Neural progenitor cell (in vitro differentiated cells): ENCODE measurements at regions not wholly inside any gene's neighbourhood (a gene's known extent, or its start where the extent isn't known, plus 50 kb on each side); places are given as distances from the start of the nearest gene placed in this dataset.

ENCODE experiments used
- DNase-seq: peaks from one replicate; pipeline ENCODE4 v3.0.0-alpha.2; 2016; ENCODE audit warnings: low spot score
- H2AFZ ChIP-seq: fragments of 200-600 bp; sonication (generic); replicated peaks from 2 replicates; pipeline ENCODE4 v1.6.1; 2016; ENCODE audit warnings: antibody characterized with exemption
- H3F3A ChIP-seq: fragments of 200-600 bp; sonication (generic); 2 replicates; pipeline ENCODE4 v1.6.1; 2016; ENCODE audit warnings: antibody characterized with exemption, low read depth
- H3K27ac ChIP-seq: fragments of 200-600 bp; sonication (generic); 2 replicates; pipeline ENCODE4 v1.5.1; 2016; ENCODE audit warnings: mild to moderate bottlenecking
- H3K27me3 ChIP-seq: fragments of 200-600 bp; sonication (generic); 2 replicates; pipeline ENCODE4 v1.6.1; 2016; ENCODE audit warnings: mild to moderate bottlenecking, moderate library complexity
- H3K36me3 ChIP-seq: fragments of 200-600 bp; sonication (generic); 2 replicates; pipeline ENCODE4 v1.5.1; 2016
- H3K4me1 ChIP-seq: fragments of 200-600 bp; sonication (generic); 2 replicates; pipeline ENCODE4 v1.6.1; 2016; ENCODE audit warnings: mixed run types
- H3K4me2 ChIP-seq: fragments of 200-600 bp; sonication (generic); 2 replicates; pipeline ENCODE4 v1.6.1; 2016
- H3K4me3 ChIP-seq: fragments of 200-600 bp; sonication (generic); 2 replicates; pipeline ENCODE4 v1.5.1; 2016
- H3K79me2 ChIP-seq: fragments of 200-600 bp; sonication (generic); 2 replicates; pipeline ENCODE4 v1.6.1; 2016; ENCODE audit warnings: low read depth
- H3K9ac ChIP-seq: fragments of 200-600 bp; sonication (generic); 2 replicates; pipeline ENCODE4 v1.6.1; 2016
- H3K9me3 ChIP-seq: fragments of 200-600 bp; sonication (generic); 2 replicates; pipeline ENCODE4 v1.5.1; 2016; ENCODE audit warnings: low read depth
- H4K20me1 ChIP-seq: fragments of 200-600 bp; sonication (generic); 2 replicates; pipeline ENCODE4 v1.6.1; 2016; ENCODE audit warnings: low read depth
- H3K27ac Mint-ChIP-seq: 3 replicates; pipeline ENCODE4 v1.8.0; 2021; ENCODE audit warnings: mixed read lengths
- H3K27me3 Mint-ChIP-seq: 2 replicates; pipeline ENCODE4 v1.8.0; 2022; ENCODE audit warnings: low read depth, mild to moderate bottlenecking, inconsistent platforms, moderate library complexity, mixed read lengths; ENCODE audit not compliant: insufficient read depth
- H3K36me3 Mint-ChIP-seq: 3 replicates; pipeline ENCODE4 v1.8.0; 2021; ENCODE audit warnings: mixed read lengths
- H3K4me1 Mint-ChIP-seq: 3 replicates; pipeline ENCODE4 v1.8.0; 2021; ENCODE audit warnings: mixed read lengths
- H3K4me3 Mint-ChIP-seq: 3 replicates; pipeline ENCODE4 v1.8.0; 2021; ENCODE audit warnings: mild to moderate bottlenecking, moderate library complexity, mixed read lengths
- H3K9me3 Mint-ChIP-seq: 3 replicates; pipeline ENCODE4 v1.8.0; 2020; ENCODE audit warnings: mixed read lengths
- EZH2 ChIP-seq: fragments of 200-600 bp; sonication (generic); IDR thresholded peaks from 2 replicates; pipeline ENCODE4 v1.6.1; 2017; ENCODE audit warnings: antibody characterized with exemption, mild to moderate bottlenecking, moderate library complexity
- EZH2phosphoT487 ChIP-seq: fragments of 200-600 bp; sonication (generic); IDR thresholded peaks from 2 replicates; pipeline ENCODE4 v1.6.1; 2017; ENCODE audit warnings: antibody characterized with exemption
- TF ChIP-seq, protein P1 (sequence below): fragments of 200-600 bp; sonication (generic); IDR thresholded peaks from 2 replicates; pipeline ENCODE4 v1.5.1; 2017; ENCODE audit warnings: antibody characterized with exemption, mild to moderate bottlenecking

DNA sequence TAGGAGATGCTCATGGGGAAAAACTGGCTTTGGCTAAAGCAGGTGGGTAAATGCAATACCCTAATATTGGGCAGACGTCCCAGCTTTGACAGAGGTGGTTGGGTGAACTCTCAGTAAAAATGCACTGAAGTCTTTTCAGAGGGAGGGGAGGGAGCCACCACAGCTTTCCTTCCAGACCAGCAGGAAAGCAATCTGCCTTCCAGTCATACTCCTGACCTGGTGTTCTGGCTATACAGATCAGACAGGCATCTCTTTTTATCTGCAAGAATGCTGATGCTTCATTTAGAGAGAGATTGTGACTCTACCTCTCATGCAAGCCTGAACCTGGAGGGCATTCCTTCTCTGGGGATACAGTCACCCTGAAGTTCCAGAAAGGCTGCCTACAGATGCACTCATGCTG lies 52.6 kb upstream of the ICA1 start:
- H3K4me3 ChIP-seq, result no peak overlapping the region
- peaks cover 15% of the 10 kb centered on the region for H3K9me3 ChIP-seq
- no peak overlapping the region for H3K4me2 ChIP-seq
- TF ChIP-seq EZH2 (no peak), EZH2phosphoT487 (no peak)
- TF ChIP-seq, protein P1, sequence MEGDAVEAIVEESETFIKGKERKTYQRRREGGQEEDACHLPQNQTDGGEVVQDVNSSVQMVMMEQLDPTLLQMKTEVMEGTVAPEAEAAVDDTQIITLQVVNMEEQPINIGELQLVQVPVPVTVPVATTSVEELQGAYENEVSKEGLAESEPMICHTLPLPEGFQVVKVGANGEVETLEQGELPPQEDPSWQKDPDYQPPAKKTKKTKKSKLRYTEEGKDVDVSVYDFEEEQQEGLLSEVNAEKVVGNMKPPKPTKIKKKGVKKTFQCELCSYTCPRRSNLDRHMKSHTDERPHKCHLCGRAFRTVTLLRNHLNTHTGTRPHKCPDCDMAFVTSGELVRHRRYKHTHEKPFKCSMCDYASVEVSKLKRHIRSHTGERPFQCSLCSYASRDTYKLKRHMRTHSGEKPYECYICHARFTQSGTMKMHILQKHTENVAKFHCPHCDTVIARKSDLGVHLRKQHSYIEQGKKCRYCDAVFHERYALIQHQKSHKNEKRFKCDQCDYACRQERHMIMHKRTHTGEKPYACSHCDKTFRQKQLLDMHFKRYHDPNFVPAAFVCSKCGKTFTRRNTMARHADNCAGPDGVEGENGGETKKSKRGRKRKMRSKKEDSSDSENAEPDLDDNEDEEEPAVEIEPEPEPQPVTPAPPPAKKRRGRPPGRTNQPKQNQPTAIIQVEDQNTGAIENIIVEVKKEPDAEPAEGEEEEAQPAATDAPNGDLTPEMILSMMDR, result no peak
- peaks cover 27% of the 10 kb centered on the region for H3K9me3 Mint-ChIP-seq
- no peak overlapping the region for H3K9ac ChIP-seq
- H3K4me1 Mint-ChIP-seq, result no peaks in the 10 kb centered on the region
- no peaks in the 10 kb centered on the region for H3K36me3 ChIP-seq
- no peaks in the 10 kb centered on the region for H3F3A ChIP-seq
- H3K27ac ChIP-seq, result no peak overlapping the region
- no peak overlapping the region for H3K4me3 Mint-ChIP-seq
- H3K4me1 ChIP-seq, result no peaks in the 10 kb centered on the region
- no peaks in the 10 kb centered on the region for H3K27me3 ChIP-seq
- H3K27me3 Mint-ChIP-seq, result no peaks in the 10 kb centered on the region
- H4K20me1 ChIP-seq, result no peaks in the 10 kb centered on the region
- no peaks in the 10 kb centered on the region for H3K79me2 ChIP-seq
- DNase-seq, result no peak
- H3K27ac Mint-ChIP-seq, result no peak overlapping the region
- H3K36me3 Mint-ChIP-seq, result no peaks in the 10 kb centered on the region
- no peak overlapping the region for H2AFZ ChIP-seq

DNA sequence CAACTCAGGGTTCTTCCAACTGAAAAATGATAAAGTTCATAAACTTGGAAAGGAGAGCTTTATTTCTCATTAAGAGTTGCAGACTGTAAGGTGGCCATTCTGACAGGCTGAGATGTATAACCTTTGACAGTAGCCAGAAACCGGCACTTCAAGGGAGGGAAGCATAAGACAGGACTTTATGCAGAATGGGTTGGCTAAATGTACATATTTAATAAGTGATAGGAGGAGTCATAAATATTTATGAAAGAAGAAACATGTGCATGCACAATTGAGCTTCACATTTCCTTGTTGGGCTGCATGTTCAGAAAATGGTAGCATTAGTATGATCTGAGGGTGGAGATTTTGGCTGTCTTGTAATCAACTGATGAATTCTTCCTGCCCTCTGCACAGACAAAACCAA lies 57.1 kb upstream of the ICA1 start:
- no peaks in the 10 kb centered on the region for H3K79me2 ChIP-seq
- Mint-ChIP-seq H3K9me3 (peaks cover 14% of the 10 kb centered on the region), H3K4me1 (no peaks in the 10 kb centered on the region), H3K4me3 (no peak overlapping the region), H3K27ac (no peak overlapping the region), H3K27me3 (no peaks in the 10 kb centered on the region), H3K36me3 (no peaks in the 10 kb centered on the region)
- no peak overlapping the region for H3K9ac ChIP-seq
- H2AFZ ChIP-seq, result no peak overlapping the region
- no peak overlapping the region for H3K4me3 ChIP-seq
- H3K9me3 ChIP-seq, result no peaks in the 10 kb centered on the region
- TF ChIP-seq, protein P1, result no peak
- TF ChIP-seq EZH2 (no peak), EZH2phosphoT487 (no peak)
- no peaks in the 10 kb centered on the region for H4K20me1 ChIP-seq
- H3K27ac ChIP-seq, result no peak overlapping the region
- no peaks in the 10 kb centered on the region for H3K36me3 ChIP-seq
- DNase-seq, result no peak
- H3K4me1 ChIP-seq, result no peaks in the 10 kb centered on the region
- H3K27me3 ChIP-seq, result no peaks in the 10 kb centered on the region
- no peak overlapping the region for H3K4me2 ChIP-seq
- H3F3A ChIP-seq, result no peaks in the 10 kb centered on the region

DNA sequence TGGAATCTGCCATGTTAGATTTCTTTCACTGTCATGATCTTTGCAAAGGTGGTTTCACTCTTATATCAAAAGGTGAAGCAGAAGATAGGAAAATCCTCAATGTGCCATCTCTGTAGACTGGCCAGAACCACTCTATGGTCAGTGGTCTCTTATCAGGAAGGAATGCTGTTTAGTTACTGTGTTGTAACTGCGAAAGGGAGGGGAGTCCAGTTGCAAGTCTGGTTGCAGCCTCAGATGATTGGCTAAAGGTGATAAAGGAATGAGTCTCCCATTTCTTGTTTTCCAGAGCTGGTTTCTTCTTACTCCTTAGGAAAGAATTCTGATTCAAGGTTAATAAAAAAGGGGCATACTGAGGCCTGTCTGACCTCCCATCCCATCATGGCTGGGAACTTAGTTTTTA lies 58.2 kb upstream of the ICA1 start:
- Histone ChIP-seq H3K4me2 (no peak overlapping the region), H3K4me1 (no peaks in the 10 kb centered on the region), H3K27ac (no peak overlapping the region), H4K20me1 (no peaks in the 10 kb centered on the region), H3K9ac (no peak overlapping the region), H3K4me3 (no peak overlapping the region), H3K9me3 (no peaks in the 10 kb centered on the region), H3K79me2 (no peaks in the 10 kb centered on the region), H3K27me3 (no peaks in the 10 kb centered on the region), H2AFZ (no peak overlapping the region), H3K36me3 (no peaks in the 10 kb centered on the region), H3F3A (no peaks in the 10 kb centered on the region)
- no peak for TF ChIP-seq EZH2
- TF ChIP-seq, protein P1, result no peak
- TF ChIP-seq EZH2phosphoT487, result no peak
- no peak overlapping the region for H3K4me3 Mint-ChIP-seq
- no peak for DNase-seq
- no peak overlapping the region for H3K27ac Mint-ChIP-seq
- H3K9me3 Mint-ChIP-seq, result peaks cover 11% of the 10 kb centered on the region
- no peaks in the 10 kb centered on the region for H3K4me1 Mint-ChIP-seq
- no peaks in the 10 kb centered on the region for H3K27me3 Mint-ChIP-seq
- no peaks in the 10 kb centered on the region for H3K36me3 Mint-ChIP-seq

DNA sequence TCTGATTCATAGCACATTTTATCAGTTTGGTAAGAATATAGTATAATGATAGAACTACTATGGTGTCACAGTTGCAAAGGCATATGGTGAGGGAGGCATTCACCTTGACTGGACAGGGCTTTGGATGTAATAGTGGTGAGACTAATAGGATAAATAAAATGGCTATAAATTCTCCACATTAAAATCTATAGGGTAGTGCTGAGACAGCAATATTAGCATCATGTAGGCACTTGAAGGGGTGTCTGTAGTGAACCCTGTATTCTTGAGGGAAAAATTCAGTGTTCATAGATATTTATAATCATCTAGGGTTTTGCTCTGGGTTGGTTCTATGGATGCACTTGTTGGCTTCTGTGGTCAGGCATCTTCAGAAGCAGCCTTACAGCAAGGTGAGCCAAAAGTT lies 59.3 kb upstream of the ICA1 start:
- no peak for DNase-seq
- no peaks in the 10 kb centered on the region for H3K79me2 ChIP-seq
- no peaks in the 10 kb centered on the region for H3K36me3 Mint-ChIP-seq
- no peak overlapping the region for H3K4me2 ChIP-seq
- no peak overlapping the region for H3K27ac ChIP-seq
- H3F3A ChIP-seq, result no peaks in the 10 kb centered on the region
- no peaks in the 10 kb centered on the region for H3K36me3 ChIP-seq
- no peaks in the 10 kb centered on the region for H3K4me1 ChIP-seq
- no peak overlapping the region for H3K4me3 Mint-ChIP-seq
- H3K4me3 ChIP-seq, result no peak overlapping the region
- TF ChIP-seq, protein P1, result no peak
- TF ChIP-seq EZH2 (no peak), EZH2phosphoT487 (no peak)
- H3K9me3 ChIP-seq, result no peaks in the 10 kb centered on the region
- H4K20me1 ChIP-seq, result no peaks in the 10 kb centered on the region
- H3K27me3 ChIP-seq, result no peaks in the 10 kb centered on the region
- H3K9me3 Mint-ChIP-seq, result peaks cover 8% of the 10 kb centered on the region
- H3K27ac Mint-ChIP-seq, result no peak overlapping the region
- no peaks in the 10 kb centered on the region for H3K4me1 Mint-ChIP-seq
- no peak overlapping the region for H3K9ac ChIP-seq
- no peaks in the 10 kb centered on the region for H3K27me3 Mint-ChIP-seq
- H2AFZ ChIP-seq, result no peak overlapping the region
